ENCODE measurements at regions not wholly inside any gene's neighbourhood (a gene's known extent, or its start where the extent isn't known, plus 50 kb on each side); places are given as distances from the start of the nearest gene placed in this dataset.

DNA sequence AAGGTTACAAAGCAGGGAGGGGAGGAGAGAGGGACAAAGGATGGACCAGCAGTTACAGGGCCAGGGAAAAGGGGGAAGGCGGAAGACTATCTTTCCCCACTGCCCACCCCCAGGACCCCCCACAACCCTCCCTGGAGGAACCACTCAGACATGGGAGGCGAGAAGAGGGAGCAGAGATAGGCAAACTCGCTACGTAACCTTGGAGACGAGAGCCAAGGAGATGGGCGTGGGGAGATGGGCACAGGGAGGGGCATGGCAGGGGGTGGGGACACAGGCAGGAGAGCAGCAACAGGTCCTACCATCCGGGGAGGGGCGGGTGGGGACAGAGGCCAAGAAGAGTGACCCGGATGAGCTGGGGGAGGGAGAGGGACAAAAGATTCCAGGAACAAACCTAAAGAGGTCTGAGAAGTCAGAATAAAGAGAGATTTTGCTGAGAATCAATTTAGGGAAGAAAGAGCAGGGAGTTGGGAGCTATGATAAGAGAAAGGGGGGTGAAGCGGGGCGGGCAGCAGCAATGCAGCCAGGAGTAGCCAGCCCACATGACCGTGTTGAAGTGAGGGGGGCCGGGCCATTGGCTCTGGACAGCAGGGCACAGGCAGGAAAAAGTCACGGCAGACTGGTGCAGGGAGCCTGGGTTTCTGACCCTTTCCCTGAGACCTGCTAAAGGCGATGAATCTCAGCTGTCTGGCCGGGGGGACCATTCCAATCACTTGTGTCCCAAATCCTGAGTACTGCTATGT lies 128.4 kb downstream of the BUD13 start:
- TF ChIP-seq POLR2A (IDR thresholded peaks at IDR 0.05) = no peak
- TF ChIP-seq, protein P1, sequence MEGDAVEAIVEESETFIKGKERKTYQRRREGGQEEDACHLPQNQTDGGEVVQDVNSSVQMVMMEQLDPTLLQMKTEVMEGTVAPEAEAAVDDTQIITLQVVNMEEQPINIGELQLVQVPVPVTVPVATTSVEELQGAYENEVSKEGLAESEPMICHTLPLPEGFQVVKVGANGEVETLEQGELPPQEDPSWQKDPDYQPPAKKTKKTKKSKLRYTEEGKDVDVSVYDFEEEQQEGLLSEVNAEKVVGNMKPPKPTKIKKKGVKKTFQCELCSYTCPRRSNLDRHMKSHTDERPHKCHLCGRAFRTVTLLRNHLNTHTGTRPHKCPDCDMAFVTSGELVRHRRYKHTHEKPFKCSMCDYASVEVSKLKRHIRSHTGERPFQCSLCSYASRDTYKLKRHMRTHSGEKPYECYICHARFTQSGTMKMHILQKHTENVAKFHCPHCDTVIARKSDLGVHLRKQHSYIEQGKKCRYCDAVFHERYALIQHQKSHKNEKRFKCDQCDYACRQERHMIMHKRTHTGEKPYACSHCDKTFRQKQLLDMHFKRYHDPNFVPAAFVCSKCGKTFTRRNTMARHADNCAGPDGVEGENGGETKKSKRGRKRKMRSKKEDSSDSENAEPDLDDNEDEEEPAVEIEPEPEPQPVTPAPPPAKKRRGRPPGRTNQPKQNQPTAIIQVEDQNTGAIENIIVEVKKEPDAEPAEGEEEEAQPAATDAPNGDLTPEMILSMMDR (IDR thresholded peaks at IDR 0.05) = no peak
